ENCODE measurements at regions not wholly inside any gene's neighbourhood (a gene's known extent, or its start where the extent isn't known, plus 50 kb on each side); places are given as distances from the start of the nearest gene placed in this dataset.
A peak's percentile ranks its signal among the peaks of the same experiment; 100 is the strongest.
"Not testable (repeated sequence)": the region's sequence is repeated elsewhere in the genome, so short reads cannot be mapped to it uniquely, and the experiment has no call there.

DNA sequence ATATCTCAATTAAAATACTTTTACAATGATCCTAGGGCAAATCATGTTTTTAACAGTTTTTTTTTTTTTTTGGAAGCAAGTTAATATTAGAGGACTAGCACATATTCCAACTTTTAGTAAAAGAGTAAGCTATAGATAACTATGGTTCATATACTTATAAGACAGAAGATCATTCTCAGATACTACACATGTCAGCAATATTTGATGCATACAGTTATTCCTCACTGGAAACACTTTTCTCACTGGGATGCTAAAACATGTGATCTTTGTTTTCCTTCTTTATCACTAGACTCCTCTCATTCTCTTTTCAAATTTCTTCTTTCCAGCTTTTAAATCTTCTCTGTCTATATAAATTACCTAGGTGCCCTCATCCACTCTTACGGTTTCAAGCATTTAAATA lies 1020.4 kb upstream of the FBXO33 start:
- no peak for DNase-seq

DNA sequence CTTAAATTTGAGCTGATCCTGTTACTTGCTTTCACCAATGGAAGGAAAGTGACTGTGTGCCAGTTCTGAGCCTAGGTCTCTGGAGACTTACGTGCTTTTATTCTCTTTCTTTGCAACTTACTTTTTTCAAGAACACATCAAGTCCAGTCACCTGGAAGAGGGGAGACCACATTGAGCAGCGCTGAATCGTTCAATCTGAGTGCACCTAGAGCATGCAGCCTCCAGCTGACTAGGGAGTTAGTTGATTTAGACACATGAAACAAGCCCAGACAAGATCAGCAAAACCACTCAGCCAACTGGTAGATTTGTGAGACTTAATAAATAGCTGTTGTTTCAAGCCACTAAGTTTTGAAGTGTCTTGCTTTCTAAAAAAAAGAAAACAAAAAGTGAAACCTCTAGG lies 1014.8 kb upstream of the FBXO33 start:
- no peak for DNase-seq

DNA sequence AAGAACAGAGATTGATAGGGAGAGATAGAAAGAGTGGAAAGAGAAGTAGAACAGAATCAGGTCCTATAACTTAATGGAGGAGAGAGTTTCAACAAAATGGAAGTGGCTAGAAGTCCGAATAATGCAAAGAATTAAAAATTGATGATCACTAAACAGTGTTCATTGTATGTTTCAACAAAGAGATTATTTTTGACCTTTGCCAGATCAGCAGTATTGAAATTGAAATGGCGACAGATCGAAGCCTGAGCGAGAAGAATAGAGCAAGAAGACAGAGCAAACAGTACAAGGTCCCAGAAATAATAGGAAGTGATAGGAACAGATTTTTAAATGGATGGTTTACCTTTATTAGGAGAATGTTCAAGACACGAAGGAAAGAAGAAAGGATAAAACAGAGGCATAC lies 1012.8 kb upstream of the FBXO33 start:
- no peak for DNase-seq

DNA sequence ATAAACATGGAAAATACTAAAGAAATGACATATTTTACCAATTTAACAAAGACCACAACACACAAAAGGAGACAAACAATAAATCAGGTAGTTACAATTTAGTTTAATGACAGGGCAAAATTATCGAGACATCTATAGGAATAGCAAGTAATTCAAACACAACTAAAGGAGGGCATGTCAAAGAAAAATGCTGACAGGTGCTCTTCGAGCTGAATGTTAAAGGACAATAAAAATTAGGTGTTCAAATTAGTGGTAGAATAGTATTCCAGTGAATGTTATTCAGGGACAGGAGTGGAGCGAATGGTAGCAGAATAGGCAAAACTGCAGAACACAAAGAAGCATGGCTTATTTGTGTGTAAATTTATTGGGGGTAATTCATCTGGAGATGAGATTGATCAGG lies 1004.3 kb upstream of the FBXO33 start:
- DNase-seq, result peak; percentile 71

DNA sequence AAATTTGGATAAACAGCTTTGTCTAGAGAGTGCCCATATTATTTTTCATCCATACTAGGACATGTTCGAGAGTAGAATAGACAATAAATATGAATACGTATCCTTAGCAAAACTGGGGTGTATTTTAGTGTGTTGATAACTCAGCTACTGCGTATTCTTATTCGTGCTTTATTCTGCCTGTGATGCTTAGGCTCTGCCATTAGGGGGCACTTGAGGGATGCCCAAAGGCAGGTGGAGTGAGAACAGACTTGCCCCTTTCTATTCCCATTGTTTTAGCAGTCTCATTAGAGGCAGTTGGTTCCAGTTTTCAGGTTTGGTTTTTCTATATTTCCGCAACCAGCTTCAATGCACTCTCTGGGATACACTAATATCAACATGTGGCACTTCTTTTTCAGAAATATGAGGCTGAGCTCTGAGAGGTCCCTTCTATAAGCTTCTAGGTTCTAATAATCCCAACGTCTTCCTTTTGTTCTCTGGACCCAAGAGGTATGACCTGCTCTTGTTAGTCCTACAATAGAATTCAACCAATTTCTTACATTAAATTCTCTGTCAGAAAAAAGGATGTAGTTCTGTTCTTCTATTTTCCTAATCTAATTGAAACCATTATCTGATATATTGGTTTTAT lies 985.7 kb upstream of the FBXO33 start:
- DNase-seq, result peak; percentile 72

DNA sequence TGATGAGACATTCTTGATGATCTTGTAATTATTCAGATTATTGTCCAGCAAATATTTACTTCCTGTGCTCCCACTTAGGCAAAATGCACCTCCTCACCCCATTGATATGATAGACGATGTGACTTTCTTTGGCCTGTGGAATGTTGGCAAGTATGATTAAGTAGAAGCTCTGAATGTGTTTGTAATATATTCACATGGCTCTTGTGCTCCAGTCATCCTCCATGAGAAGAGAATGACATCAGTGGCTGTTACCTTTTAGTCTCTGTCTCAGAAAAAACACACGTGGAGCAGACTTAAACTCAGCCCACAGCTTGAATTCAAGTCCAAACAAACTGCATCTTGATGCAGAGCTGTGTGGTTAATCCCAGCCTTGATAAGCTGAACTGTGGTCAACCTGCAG lies 984.3 kb upstream of the FBXO33 start:
- DNase-seq, result no peak

DNA sequence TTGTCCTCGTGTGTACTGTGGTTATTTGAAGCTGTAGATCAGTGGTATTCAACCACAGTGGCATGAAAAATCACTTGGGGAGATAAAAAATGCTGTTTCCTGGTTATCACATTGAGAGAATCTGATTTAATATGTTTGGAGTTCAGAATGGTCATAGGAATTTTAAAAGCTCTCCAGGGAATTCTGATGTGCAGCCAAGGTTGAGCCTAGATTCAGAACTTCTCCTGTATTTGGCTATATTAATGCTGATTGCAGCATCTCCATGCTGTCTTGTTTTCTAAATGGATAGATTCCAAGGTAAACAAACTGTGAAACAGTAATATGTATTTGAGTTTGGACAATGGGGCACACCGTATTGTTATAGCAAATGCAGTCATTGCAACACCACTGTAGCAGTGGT lies 982.2 kb upstream of the FBXO33 start:
- DNase-seq, result peak; percentile 70

DNA sequence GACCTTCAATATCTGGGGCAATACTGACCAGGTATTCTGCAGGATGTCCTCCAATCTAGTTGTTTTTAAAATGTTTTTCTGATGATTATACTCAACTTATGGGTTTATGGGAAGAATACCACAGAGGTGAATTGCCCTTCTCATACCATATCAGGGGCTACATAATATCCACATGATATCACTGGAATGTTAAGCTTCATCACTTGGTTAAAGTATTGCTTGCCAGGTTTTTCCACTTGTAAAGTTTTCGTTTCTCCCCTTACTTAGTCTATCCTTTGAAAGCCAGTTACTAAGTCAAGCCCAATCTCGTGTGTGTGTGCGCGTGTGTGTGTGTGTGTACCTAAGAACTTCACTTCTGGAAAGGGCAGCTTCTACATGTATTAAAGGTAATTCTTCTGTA lies 980.9 kb upstream of the FBXO33 start:
- no peak for DNase-seq

DNA sequence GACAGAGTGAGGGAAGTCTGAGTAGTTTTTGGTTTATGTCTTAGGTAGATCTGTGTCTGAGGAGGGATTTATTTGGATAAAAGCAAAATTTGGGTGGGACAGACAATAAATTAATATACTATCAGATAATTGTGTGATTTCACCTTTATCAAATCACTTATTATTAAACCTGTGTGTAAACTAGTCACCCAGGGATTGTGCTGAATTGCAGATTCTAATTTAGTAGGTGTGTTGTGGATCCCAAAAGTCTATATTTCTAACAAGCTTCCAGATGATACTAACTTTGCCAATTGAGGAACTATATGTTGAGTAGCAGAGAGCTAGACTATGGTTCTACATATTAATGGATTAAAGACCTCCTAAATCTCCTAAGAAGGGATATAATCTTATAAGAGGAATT lies 978.5 kb upstream of the FBXO33 start:
- no peak for DNase-seq

DNA sequence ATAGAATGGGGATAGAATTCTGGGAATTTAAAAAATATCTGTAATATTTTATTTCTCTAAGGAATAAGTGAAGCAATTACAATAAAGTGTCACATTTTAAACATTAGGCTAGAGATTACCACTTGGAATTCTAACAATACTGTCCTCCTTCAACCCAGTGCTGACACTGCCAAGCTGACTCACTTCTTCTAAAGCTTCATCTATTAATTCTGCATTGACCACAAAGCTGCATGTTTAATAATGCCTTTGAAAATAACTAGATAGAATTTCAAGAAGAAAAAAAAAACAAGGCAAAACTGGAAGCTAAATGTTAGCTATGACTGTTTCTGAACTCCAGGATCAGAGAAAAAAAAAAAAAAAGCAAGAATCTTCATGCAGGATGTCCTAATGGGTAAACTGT lies 970.7 kb upstream of the FBXO33 start:
- no peak for DNase-seq

DNA sequence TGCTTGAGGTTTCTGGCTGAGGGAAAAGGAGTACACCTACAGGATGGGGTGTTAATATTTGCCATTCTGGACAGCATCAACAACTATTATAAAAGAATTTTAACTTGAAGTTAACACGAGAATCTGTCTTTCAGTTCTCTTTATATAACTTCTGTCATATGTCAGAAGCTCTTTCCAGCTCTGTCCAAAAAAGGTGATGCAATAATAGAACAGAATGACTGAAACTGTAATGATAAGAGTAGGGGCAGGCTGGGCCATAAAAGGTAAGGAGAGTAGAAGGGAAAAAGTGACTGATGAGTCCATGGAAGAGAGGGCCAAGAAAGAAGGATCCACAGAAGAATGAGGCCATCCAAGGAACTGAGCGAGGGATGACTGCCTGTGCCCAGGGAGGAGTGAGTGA lies 966.7 kb upstream of the FBXO33 start:
- no peak for DNase-seq

DNA sequence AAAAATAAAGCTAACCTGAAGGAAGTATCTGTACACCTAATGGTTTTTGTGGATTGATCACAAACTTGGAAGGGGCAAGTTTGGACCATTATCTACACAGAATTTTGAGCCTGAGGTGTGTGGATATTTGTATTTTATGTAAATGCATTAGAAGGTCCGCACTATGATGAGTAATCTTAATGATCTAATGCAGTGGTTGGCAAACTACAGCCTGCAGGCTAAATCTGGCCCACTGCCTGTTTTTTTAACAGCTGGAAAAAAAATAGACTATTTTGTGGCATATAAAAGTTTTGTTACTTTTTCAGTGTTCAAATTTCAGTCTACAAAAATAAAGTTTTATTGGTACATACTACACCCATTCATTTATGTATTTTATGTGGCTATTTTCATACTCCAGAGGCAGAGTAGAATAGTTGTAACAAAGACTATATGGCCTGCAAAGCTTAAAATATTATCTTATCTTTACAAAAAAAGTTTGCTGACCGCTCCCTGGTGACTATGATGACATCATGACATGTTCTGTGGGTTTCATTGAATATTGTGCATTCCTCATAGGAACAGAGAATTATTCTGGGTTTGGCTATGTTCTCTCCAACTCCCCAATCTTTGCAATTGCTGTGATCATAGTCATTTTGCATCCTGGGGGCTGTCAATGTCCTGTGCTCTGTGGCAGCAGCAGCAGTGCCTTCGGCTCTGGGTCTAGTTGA lies 962.6 kb upstream of the FBXO33 start:
- no peak for DNase-seq

DNA sequence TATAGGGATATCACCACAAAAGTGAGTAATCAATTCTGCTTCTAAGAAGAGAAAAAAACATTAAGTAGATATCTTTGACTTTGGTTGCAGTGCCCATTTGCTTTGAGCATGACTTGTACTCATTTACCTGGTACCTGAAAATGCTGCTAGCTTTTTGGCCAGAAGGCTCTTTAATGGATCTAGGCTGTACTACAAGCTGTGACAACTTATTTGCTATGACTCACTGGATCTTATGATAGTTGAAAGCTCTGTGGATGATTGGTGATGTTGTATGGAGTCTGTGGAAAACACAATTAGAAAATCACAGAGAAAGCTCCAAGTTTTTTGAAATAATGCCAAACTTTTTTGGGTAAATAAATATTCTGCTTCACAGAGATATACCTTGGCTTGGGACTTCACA lies 960.9 kb upstream of the FBXO33 start:
- DNase-seq, result no peak

DNA sequence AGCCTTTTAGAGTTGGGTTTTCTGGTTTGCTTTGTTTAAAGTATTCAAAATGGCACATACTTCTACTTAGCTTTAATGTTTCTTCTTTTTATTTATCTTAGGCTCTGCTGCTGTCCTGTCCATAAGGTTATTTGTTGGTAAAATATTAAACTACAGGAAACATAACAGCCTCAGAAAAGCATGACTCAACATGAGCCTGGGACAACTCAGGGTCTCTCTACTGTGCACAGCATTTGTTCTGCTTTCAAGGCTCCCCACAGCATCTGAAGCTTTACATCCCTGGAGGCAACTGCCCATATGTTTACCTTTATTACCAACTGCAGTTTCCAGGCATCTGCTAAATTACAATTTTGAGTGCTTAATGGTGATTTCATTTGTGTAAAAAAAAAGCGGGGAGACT lies 954.2 kb upstream of the FBXO33 start:
- no peak for DNase-seq

DNA sequence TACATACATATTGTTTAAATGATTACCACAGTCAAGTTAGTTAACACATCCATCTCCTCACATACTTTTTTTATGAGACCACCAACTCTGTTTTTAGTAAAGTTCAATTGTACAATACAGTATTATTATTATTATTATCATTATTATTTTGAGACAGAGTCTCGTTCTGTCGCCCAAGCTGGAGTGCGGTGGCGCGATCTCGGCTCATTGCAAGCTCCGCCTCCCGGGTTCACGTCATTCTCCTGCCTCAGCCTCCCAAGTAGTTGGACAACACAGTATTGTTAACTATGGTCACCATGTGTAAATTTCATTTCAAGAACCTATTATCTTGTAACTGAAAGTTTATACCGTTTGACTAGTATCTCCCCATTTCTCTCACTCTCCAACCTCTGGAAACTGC lies 942.0 kb upstream of the FBXO33 start:
- no peak for DNase-seq

DNA sequence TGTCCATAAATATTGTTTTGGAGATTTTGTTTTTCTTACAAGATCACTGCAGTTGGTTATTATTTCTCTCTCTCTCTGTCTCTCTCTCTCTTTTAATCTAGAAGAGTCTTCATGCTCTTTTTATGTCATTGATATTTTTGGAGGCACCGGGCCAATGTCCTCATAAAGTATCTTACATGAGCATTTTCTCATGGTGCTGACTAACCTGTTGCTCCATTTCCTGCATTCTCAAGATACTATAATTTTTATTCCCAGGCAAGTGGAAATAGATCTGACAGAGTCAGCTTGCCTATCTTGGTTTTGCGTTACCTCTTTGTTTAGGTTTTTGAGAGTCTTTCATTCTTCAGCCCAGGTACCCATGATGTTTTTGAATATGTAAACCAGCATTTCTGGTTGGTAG lies 938.8 kb upstream of the FBXO33 start:
- DNase-seq, result no peak

DNA sequence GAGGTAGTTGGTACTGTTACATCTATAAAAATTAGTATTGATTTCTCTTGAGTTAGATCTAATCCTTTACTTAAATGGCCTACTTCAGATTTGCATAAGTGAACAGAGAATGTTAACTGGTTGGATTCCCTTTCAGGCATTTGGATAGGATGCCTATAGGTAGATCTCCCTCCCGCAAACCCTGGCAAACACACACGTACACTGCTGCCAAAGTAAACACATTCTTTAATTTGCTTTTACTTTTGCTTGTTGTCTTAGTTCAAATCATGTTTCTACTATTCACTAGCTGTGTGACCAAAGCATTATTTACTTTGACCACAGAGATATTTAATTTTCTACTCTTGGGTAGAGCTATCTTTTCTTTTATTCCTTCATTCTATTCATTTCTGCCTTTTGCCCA lies 936.1 kb upstream of the FBXO33 start:
- peak; percentile 35 for DNase-seq

DNA sequence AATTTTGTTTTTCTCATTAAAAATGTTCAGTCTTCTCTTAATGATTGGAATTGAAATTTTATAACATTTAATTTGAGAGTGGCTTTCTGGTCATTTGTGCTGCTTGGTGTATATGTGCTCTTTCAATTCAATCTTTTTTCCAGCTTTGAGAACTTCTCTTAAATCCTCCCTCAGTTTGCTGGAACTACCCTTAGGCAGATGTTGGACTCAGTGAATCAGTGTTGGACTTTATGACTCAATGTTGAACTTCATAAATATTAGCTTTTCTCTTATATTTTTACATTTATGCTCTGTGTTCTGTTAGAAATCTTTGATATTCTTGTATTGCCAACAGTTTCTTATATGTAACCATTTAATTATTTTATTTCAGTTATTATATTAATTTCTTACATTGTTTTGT lies 935.5 kb upstream of the FBXO33 start:
- no peak for DNase-seq

DNA sequence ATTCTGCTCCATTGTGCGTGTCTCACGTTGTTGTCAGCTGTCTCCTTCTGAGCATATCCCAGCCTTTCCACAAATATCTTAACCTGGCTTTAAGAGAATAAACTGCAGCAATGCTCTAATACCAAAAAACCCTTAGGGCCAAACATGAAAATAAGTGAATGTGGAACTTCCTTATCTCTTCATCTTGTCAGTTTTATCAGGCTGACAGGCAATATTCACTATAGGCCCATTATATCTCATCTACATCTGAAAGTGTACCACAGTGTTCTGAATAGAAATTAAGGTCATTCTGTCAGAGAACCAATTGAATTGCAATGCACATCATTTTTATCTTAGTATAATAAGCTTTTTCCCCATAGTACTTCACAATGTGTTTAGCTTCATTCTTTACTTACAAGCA lies 933.1 kb upstream of the FBXO33 start:
- DNase-seq, result no peak

DNA sequence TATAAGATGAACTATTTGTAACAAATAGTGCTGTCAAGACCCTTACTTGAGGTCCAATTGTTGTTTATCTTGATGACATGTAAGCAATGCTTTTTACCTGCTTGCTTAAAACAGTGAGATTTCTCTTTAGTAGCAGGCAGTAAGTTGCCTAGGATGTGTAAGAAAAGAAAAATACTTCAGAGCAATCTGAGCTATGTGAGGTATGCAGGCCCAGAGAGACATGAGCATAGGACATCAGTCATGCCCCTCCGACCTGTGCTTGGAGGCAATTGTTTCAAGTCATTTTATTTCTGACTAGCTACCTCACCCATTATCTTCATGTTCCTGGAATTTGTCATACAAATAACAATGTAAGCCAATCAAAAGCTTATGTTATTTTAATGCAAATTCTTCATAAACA lies 930.6 kb upstream of the FBXO33 start:
- no peak for DNase-seq

DNA sequence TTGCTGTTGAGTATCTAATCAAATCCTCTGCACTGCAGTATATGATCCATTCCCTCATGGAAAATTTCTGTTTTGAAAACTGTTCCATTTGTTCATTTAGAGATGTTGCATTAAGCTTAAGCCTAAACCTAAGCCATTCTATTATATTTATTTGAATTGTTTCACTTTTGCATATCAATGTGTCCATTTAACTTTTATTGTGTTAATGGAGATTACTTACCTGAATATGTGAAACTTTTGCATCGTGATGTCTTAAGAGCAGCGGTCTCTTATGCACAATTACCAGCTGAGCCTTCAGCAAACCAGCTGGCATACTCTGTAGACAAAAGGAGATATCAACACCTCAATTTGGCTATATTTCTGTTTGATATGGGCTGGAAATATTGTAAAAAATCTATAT lies 922.5 kb upstream of the FBXO33 start:
- no peak for DNase-seq

DNA sequence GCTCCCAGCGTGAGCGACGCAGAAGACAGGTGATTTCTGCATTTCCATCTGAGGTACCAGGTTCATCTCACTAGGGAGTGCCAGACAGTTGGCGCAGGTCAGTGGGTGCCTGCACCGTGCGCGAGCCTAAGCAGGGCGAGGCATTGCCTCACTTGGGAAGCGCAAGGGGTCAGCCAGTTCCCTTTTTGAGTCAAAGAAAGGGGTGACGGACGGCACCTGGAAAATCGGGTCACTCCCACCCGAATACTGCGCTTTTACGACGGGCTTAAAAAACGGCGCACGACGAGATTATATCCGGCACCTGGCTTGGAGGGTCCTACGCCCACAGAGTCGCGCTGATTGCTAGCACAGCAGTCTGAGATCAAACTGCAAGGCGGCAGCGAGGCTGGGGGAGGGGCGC lies 915.9 kb upstream of the FBXO33 start:
- not testable (repeated sequence) for DNase-seq

DNA sequence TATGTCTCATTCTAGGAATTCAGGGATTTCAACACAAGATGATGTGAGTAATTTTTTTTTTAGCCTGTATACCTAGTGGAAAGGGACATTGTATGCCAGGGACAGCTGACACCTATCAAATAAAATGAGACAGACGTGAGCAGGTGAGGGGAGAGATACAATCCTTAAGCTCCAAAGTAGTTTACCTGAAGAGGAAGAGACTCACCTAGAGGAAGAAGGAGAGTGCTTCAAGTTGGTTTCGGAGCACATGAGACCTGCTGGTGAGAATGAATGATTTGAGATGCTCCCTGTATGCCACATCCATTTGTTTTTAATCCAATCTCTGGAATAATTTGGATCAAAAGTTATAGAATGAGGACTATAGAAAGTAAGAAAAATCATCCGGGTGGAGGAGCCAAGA lies 915.4 kb upstream of the FBXO33 start:
- no peak for DNase-seq

DNA sequence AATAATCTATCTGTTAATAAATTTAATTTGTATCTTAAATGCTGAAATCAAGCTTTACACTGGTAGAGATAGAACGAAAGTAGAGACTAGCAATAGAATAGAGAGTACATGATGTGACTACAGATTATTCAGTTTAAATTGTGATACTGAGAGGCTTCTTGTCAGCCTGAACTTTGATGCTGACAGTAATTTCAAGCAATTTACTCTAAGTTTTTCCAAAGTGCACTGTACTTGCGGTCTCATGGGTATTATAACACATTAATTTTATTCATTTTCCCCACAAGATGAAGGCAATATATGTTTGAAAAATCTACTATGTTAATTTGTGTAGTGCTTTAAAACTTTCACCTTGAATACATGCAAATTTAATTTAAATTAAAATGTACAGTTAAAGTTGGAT lies 914.0 kb upstream of the FBXO33 start:
- DNase-seq, result no peak

DNA sequence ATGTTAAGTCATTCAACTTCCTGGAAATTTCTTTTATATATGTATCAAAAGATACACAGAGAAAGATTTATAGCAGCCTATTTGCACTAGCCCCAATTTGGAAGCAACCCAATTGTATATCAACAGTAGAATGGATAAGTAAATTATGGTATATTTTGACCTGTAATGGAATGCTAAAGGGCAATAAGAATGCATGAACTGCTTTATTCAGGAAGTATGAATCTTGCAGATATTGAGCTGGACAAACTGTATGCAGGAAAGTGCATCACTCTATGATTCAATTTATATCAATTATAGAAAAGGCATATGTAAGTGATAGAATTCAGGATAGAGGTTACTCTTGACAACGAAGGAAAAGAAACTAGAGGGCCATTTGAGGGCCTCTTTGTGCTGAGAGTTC lies 913.1 kb upstream of the FBXO33 start:
- DNase-seq, result no peak
